GM23248 (cell line): ENCODE measurements at regions not wholly inside any gene's neighbourhood (a gene's known extent, or its start where the extent isn't known, plus 50 kb on each side); places are given as distances from the start of the nearest gene placed in this dataset.

Experiments
- DNase-seq: peaks from one replicate; pipeline ENCODE4 v3.0.0-alpha.2; 2015
- H2AFZ ChIP-seq: fragments of 200-600 bp; sonication (generic); 2 replicates; pipeline ENCODE4 v1.6.1; 2016; ENCODE audit warnings: antibody characterized with exemption
- H3F3A ChIP-seq: fragments of 200-600 bp; sonication (generic); 2 replicates; pipeline ENCODE4 v1.6.1; 2016; ENCODE audit warnings: mild to moderate bottlenecking, antibody characterized with exemption, mixed run types; ENCODE audit not compliant: insufficient read depth
- H3K27ac ChIP-seq: fragments of 200-600 bp; sonication (generic); 2 replicates; pipeline ENCODE4 v1.5.1; 2016; ENCODE audit warnings: mild to moderate bottlenecking
- H3K27me3 ChIP-seq: fragments of 200-600 bp; sonication (generic); replicated peaks from 2 replicates; pipeline ENCODE4 v1.6.1; 2016; ENCODE audit warnings: mild to moderate bottlenecking; ENCODE audit not compliant: insufficient read depth
- H3K36me3 ChIP-seq: fragments of 200-600 bp; sonication (generic); 2 replicates; pipeline ENCODE4 v1.6.1; 2016; ENCODE audit warnings: low read depth, mild to moderate bottlenecking
- H3K4me1 ChIP-seq: fragments of 200-600 bp; sonication (generic); 2 replicates; pipeline ENCODE4 v1.6.1; 2016; ENCODE audit warnings: mild to moderate bottlenecking; ENCODE audit not compliant: insufficient read depth
- H3K4me2 ChIP-seq: fragments of 200-600 bp; sonication (generic); one replicate; pipeline ENCODE4 v1.6.1; 2016; ENCODE audit warnings: mild to moderate bottlenecking; ENCODE audit not compliant: unreplicated experiment
- H3K4me3 ChIP-seq: fragments of 200-600 bp; sonication (generic); 2 replicates; pipeline ENCODE4 v1.5.1; 2016; ENCODE audit warnings: mild to moderate bottlenecking
- H3K79me2 ChIP-seq: fragments of 200-600 bp; sonication (generic); 2 replicates; pipeline ENCODE4 v1.6.1; 2016; ENCODE audit warnings: mild to moderate bottlenecking; ENCODE audit not compliant: insufficient read depth
- H3K9ac ChIP-seq: fragments of 200-600 bp; sonication (generic); 2 replicates; pipeline ENCODE4 v1.6.1; 2016; ENCODE audit warnings: mild to moderate bottlenecking
- H3K9me2 ChIP-seq: fragments of 200-600 bp; sonication (generic); 2 replicates; pipeline ENCODE4 v1.6.1; 2016; ENCODE audit warnings: mixed run types, mild to moderate bottlenecking, moderate library complexity; ENCODE audit not compliant: insufficient read depth
- H3K9me3 ChIP-seq: fragments of 200-600 bp; sonication (generic); one replicate; pipeline ENCODE4 v1.6.1; 2017; ENCODE audit warnings: low read depth
- H4K20me1 ChIP-seq: fragments of 200-600 bp; sonication (generic); 2 replicates; pipeline ENCODE4 v1.6.0; 2016; ENCODE audit not compliant: insufficient read depth
- EZH2 ChIP-seq: fragments of 200-600 bp; sonication (generic); IDR thresholded peaks from 2 replicates; pipeline ENCODE4 v1.6.1; 2018; ENCODE audit warnings: antibody characterized with exemption, mild to moderate bottlenecking; ENCODE audit not compliant: insufficient read depth, poor library complexity, severe bottlenecking
- EZH2phosphoT487 ChIP-seq: fragments of 200-600 bp; sonication (generic); IDR thresholded peaks from 2 replicates; pipeline ENCODE4 v1.6.1; 2018; ENCODE audit warnings: antibody characterized with exemption, moderate library complexity, mild to moderate bottlenecking, low read depth; ENCODE audit not compliant: insufficient read depth
- WGBS, 2 experiments: methylation state at CpG; one replicate each; pipeline ENCODE4 v1.1.6; 2015 to 2017; ENCODE audit warnings: low lambda C conversion rate in 2 of 2, low coverage in 1 of 2; ENCODE audit errors: missing lambda C conversion rate in 2 of 2; 5-methylcytosine and 5-hydroxymethylcytosine counted together
- in situ Hi-C: fragments of 300-500 bp; cut with MboI; formaldehyde crosslinking; loops from 2 replicates; pipeline ENCODE4 v1.15.0; 2020

- TF ChIP-seq EZH2 (no peak), EZH2phosphoT487 (no peak)
- Histone ChIP-seq H3F3A (peaks cover 67% of the 10 kb centered on the region), H3K9me3 (no peaks in the 10 kb centered on the region), H3K27ac (peak overlapping the region; percentile 92), H3K4me3 (no peak overlapping the region), H3K4me2 (peak overlapping the region; percentile 80), H3K36me3 (peaks cover 6% of the 10 kb centered on the region; the same call in 1 of the 2 replicates), H4K20me1 (no peaks in the 10 kb centered on the region), H3K27me3 (no peaks in the 10 kb centered on the region), H2AFZ (no peak overlapping the region), H3K4me1 (peaks cover 64% of the 10 kb centered on the region), H3K9me2 (no peaks in the 10 kb centered on the region), H3K79me2 (no peaks in the 10 kb centered on the region), H3K9ac (no peak overlapping the region)
- 56 to 58% methylated on average over 6 of the region's 6 CpGs for WGBS, 2 experiments
- in situ Hi-C loops: no loop called here
- DNase-seq: no peak
Observed at GRCh38 chr18:8947566-8947965, 154.9 kb upstream of the NDUFV2 start.

GRCh38 chr18:8948011-8948410, 154.5 kb upstream of the NDUFV2 start:
- no peaks in the 10 kb centered on the region for H3K9me3 ChIP-seq
- H3K9ac ChIP-seq: peak overlapping the region; percentile 13
- peak overlapping the region; percentile 92 for H3K27ac ChIP-seq
- no peaks in the 10 kb centered on the region for H3K9me2 ChIP-seq
- H3K79me2 ChIP-seq: no peaks in the 10 kb centered on the region
- WGBS, 2 experiments: 81 to 87% methylated on average over 6 of the region's 6 CpGs
- TF ChIP-seq EZH2 (no peak), EZH2phosphoT487 (no peak)
- H3K4me1 ChIP-seq: peaks cover 67% of the 10 kb centered on the region
- H3K27me3 ChIP-seq: no peaks in the 10 kb centered on the region
- H3K4me3 ChIP-seq: peak overlapping the region; percentile 59; the same call in 1 of the 2 replicates
- DNase-seq: peak; percentile 23
- H3F3A ChIP-seq: peaks cover 72% of the 10 kb centered on the region
- H2AFZ ChIP-seq: no peak overlapping the region
- H4K20me1 ChIP-seq: no peaks in the 10 kb centered on the region
- in situ Hi-C loops: no loop called here
- peak overlapping the region; percentile 80 for H3K4me2 ChIP-seq
- H3K36me3 ChIP-seq: peaks cover 6% of the 10 kb centered on the region; the same call in 1 of the 2 replicates

- peak overlapping the region; percentile 80 for H3K4me2 ChIP-seq
- 0 to 2% methylated on average over 7 of the region's 7 CpGs for WGBS, 2 experiments
- no peak for TF ChIP-seq EZH2
- no peak for TF ChIP-seq EZH2phosphoT487
- in situ Hi-C loops: no loop called here
- peaks cover 73% of the 10 kb centered on the region for H3F3A ChIP-seq
- peak overlapping the region; percentile 29 for H2AFZ ChIP-seq
- no peaks in the 10 kb centered on the region for H3K27me3 ChIP-seq
- no peaks in the 10 kb centered on the region for H3K9me3 ChIP-seq
- peaks cover 6% of the 10 kb centered on the region; the same call in 1 of the 2 replicates for H3K36me3 ChIP-seq
- peak overlapping the region; percentile 92 for H3K27ac ChIP-seq
- H4K20me1 ChIP-seq: no peaks in the 10 kb centered on the region
- H3K9ac ChIP-seq: peak overlapping the region; percentile 75
- H3K4me3 ChIP-seq: peak overlapping the region; percentile 59
- no peaks in the 10 kb centered on the region for H3K9me2 ChIP-seq
- peak; percentile 96 for DNase-seq
- no peaks in the 10 kb centered on the region for H3K79me2 ChIP-seq
- H3K4me1 ChIP-seq: peaks cover 69% of the 10 kb centered on the region
Observed at GRCh38 chr18:8948471-8949149, 153.9 kb upstream of the NDUFV2 start.

- no peaks in the 10 kb centered on the region for H3K79me2 ChIP-seq
- WGBS, 2 experiments: 22 to 24% methylated on average over 12 to 13 of the region's 13 CpGs
- H3K4me2 ChIP-seq: peak overlapping the region; percentile 80
- H3K9me3 ChIP-seq: no peaks in the 10 kb centered on the region
- H3K27me3 ChIP-seq: no peaks in the 10 kb centered on the region
- H2AFZ ChIP-seq: peak overlapping the region; percentile 29
- H3K9ac ChIP-seq: peak overlapping the region; percentile 75
- H3K27ac ChIP-seq: peak overlapping the region; percentile 92
- no peaks in the 10 kb centered on the region for H3K9me2 ChIP-seq
- DNase-seq: peak; percentile 76
- peaks cover 6% of the 10 kb centered on the region; the same call in 1 of the 2 replicates for H3K36me3 ChIP-seq
- H3K4me3 ChIP-seq: peak overlapping the region; percentile 59
- no peaks in the 10 kb centered on the region for H4K20me1 ChIP-seq
- in situ Hi-C loops: no loop called here
- H3K4me1 ChIP-seq: peaks cover 63% of the 10 kb centered on the region
- H3F3A ChIP-seq: peaks cover 72% of the 10 kb centered on the region
- TF ChIP-seq EZH2phosphoT487: no peak
- no peak for TF ChIP-seq EZH2
Observed at GRCh38 chr18:8949206-8949605, 153.3 kb upstream of the NDUFV2 start.
